CD4-positive, alpha-beta T cell (primary cell): ENCODE measurements at regions not wholly inside any gene's neighbourhood (a gene's known extent, or its start where the extent isn't known, plus 50 kb on each side); places are given as distances from the start of the nearest gene placed in this dataset.

Experiments used
- ATAC-seq: fragments of 200-7000 bp; cut with Tn5 transposase; one replicate; pipeline ENCODE4 v1.10.0; 2022; ENCODE audit warnings: mild to moderate bottlenecking; ENCODE audit not compliant: poor library complexity
- CTCF ChIA-PET: fragments of 350-600 bp; sonication (Branson Sonifier 250); formaldehyde crosslinking; loops from one replicate; lab custom pipeline; 2021; ENCODE audit warnings: antibody characterized with exemption, inconsistent platforms; lab: Charles Lee
- POLR2A ChIA-PET: fragments of 350-600 bp; sonication (Branson Sonifier 250); formaldehyde crosslinking; loops from one replicate; lab custom pipeline; 2021; ENCODE audit warnings: antibody characterized with exemption, inconsistent platforms; lab: Charles Lee
- DNase-seq, 14 experiments: peaks; one replicate each; pipeline ENCODE4 v3.0.0-alpha.2; 2013 to 2020; ENCODE audit warnings: mixed read lengths in 2 of 14
- H3K27ac ChIP-seq, 2 donors: one replicate each; pipeline versions ENCODE4 v1.5.1 to v1.7.0; 2013; ENCODE audit warnings: low read length in 2 of 2, low read depth in 1 of 2, mild to moderate bottlenecking in 1 of 2
- H3K27me3 ChIP-seq, 2 experiments: 1 replicate in 1 of 2; 2 replicates in 1 of 2; pipeline versions ENCODE4 v1.6.1 to v1.7.0; 2013; ENCODE audit warnings: low read length in 2 of 2, control low read depth in 1 of 2, mild to moderate bottlenecking in 1 of 2, moderate library complexity in 1 of 2; ENCODE audit not compliant: insufficient read depth in 2 of 2, control insufficient read depth in 1 of 2
- H3K36me3 ChIP-seq: one replicate; pipeline ENCODE4 v1.6.1; 2013; ENCODE audit warnings: low read length, control low read depth; ENCODE audit not compliant: insufficient read depth
- H3K4me1 ChIP-seq: one replicate; pipeline ENCODE4 v1.6.1; 2013; ENCODE audit warnings: low read length, control low read depth; ENCODE audit not compliant: insufficient read depth
- H3K4me3 ChIP-seq: one replicate; pipeline ENCODE4 v1.5.1; 2013; ENCODE audit warnings: mild to moderate bottlenecking, low read length, moderate library complexity
- H3K9me3 ChIP-seq, 2 experiments: 1 replicate in 1 of 2; 2 replicates in 1 of 2; pipeline versions ENCODE4 v1.6.1 to v1.7.0; 2013; ENCODE audit warnings: low read length in 2 of 2, mild to moderate bottlenecking in 2 of 2, control low read depth in 1 of 2, moderate library complexity in 1 of 2; ENCODE audit not compliant: control insufficient read depth in 1 of 2, insufficient read depth in 1 of 2
- H3K27ac Mint-ChIP-seq: one replicate; pipeline ENCODE4 v1.8.0; 2020; ENCODE audit warnings: mixed read lengths
- H3K27me3 Mint-ChIP-seq: one replicate; pipeline ENCODE4 v1.8.0; 2021; ENCODE audit warnings: mixed read lengths
- H3K36me3 Mint-ChIP-seq: one replicate; pipeline ENCODE4 v1.8.0; 2021; ENCODE audit warnings: low read depth, mixed read lengths
- H3K4me1 Mint-ChIP-seq: one replicate; pipeline ENCODE4 v1.8.0; 2021; ENCODE audit warnings: low read depth, mixed read lengths
- H3K4me3 Mint-ChIP-seq: one replicate; pipeline ENCODE4 v1.8.0; 2020; ENCODE audit warnings: mild to moderate bottlenecking, mixed read lengths
- H3K9me3 Mint-ChIP-seq: one replicate; pipeline ENCODE4 v1.8.0; 2020; ENCODE audit warnings: mixed read lengths
- CTCF ChIP-seq: fragments of 200-600 bp; IDR thresholded peaks from one replicate; pipeline ENCODE4 v1.8.0; 2022; ENCODE audit warnings: antibody characterized with exemption, mild to moderate bottlenecking
- intact Hi-C, 2 experiments: fragments of 100-400 bp; cut with DNase I in 1 of 2; cut with micrococcal nuclease in 1 of 2; formaldehyde crosslinking; loops; one replicate each; pipeline versions ENCODE4 v1.15.1 to v1.9.0; 2023 to 2025; cut with DNase I, micrococcal nuclease

- Mint-ChIP-seq H3K4me1 (peaks cover under 1% of the 10 kb centered on the region), H3K36me3 (no peaks in the 10 kb centered on the region), H3K27me3 (no peaks in the 10 kb centered on the region), H3K4me3 (no peak overlapping the region), H3K9me3 (no peaks in the 10 kb centered on the region), H3K27ac (no peak overlapping the region)
- Histone ChIP-seq H3K27me3 (no peaks in the 10 kb centered on the region), H3K9me3 (no peaks in the 10 kb centered on the region), H3K4me1 (peaks cover 15% of the 10 kb centered on the region), H3K27ac (no peak overlapping the region), H3K4me3 (no peak overlapping the region), H3K36me3 (no peaks in the 10 kb centered on the region)
- intact Hi-C loops = loop anchor here (5.0 to 10.0 kb wide), 5 partner anchors 57 to 675 kb away; partner anchors contain the start of genes ECE1 (in 1 of the 2) and EIF4G3 (in 1 of the 2)
- DNase-seq (no peak), ATAC-seq (no peak)
- CTCF ChIA-PET = no interaction called here
- POLR2A ChIA-PET = interaction anchor here (1.2 kb wide), 1 partner anchor 57 kb away, joined by 3 read pairs; no protein-coding TSS in a partner anchor
- no peak for TF ChIP-seq CTCF
Measured at GRCh38 chr1:21349693-21350092, 59.4 kb upstream of the ECE1 start.

- intact Hi-C loops = loop anchor here (5.0 to 10.0 kb wide), 5 partner anchors 55 to 678 kb away; partner anchors contain the start of genes ECE1 (in 1 of the 2) and EIF4G3 (in 1 of the 2)
- CTCF ChIA-PET = interaction anchor here (1.2 kb wide), 1 partner anchor 92 kb away, joined by 3 read pairs; no protein-coding TSS in a partner anchor
- DNase-seq = no peak
Measured at GRCh38 chr1:21347072-21347581, 56.9 kb upstream of the ECE1 start.

GRCh38 chr1:21346365-21347071 is 56.3 kb upstream of the ECE1 start:
- Histone ChIP-seq H3K9me3 (no peaks in the 10 kb centered on the region), H3K27ac (no peak overlapping the region), H3K4me3 (peak overlapping the region; percentile 91), H3K27me3 (no peaks in the 10 kb centered on the region), H3K4me1 (peaks cover 47% of the 10 kb centered on the region), H3K36me3 (no peaks in the 10 kb centered on the region)
- H3K4me3 Mint-ChIP-seq = no peak overlapping the region
- no peak for TF ChIP-seq CTCF
- peaks cover 4% of the 10 kb centered on the region for H3K36me3 Mint-ChIP-seq
- CTCF ChIA-PET = interaction anchor here (1.7 to 4.0 kb wide), 2 partner anchors 22 to 76 kb away, joined by 6 to 27 read pairs; no protein-coding TSS in a partner anchor
- intact Hi-C loops = loop anchor here (5.0 to 10.0 kb wide), 5 partner anchors 54 to 678 kb away; partner anchors contain the start of genes ECE1 (in 1 of the 2) and EIF4G3 (in 1 of the 2)
- no peaks in the 10 kb centered on the region for H3K27me3 Mint-ChIP-seq
- peaks cover 32% of the 10 kb centered on the region for H3K4me1 Mint-ChIP-seq
- POLR2A ChIA-PET = interaction anchor here (1.4 to 3.9 kb wide), 5 partner anchors 21 to 60 kb away, joined by 6 to 114 read pairs (median 13); partner anchors contain the start of gene ECE1
- H3K27ac Mint-ChIP-seq = no peak overlapping the region
- ATAC-seq = no peak
- H3K9me3 Mint-ChIP-seq = no peaks in the 10 kb centered on the region
- DNase-seq = no peak

More at GRCh38 chr1:21347072-21347581, 56.9 kb upstream of the ECE1 start:
- H3K4me1 ChIP-seq = peaks cover 40% of the 10 kb centered on the region
- Mint-ChIP-seq H3K4me3 (no peak overlapping the region), H3K27ac (no peak overlapping the region), H3K27me3 (no peaks in the 10 kb centered on the region), H3K9me3 (no peaks in the 10 kb centered on the region), H3K36me3 (peaks cover 4% of the 10 kb centered on the region), H3K4me1 (peaks cover 26% of the 10 kb centered on the region)
- no peaks in the 10 kb centered on the region for H3K36me3 ChIP-seq
- H3K4me3 ChIP-seq = no peak overlapping the region
- no peak overlapping the region for H3K27ac ChIP-seq
- no peaks in the 10 kb centered on the region for H3K9me3 ChIP-seq
- no peak for TF ChIP-seq CTCF
- H3K27me3 ChIP-seq = no peaks in the 10 kb centered on the region
- POLR2A ChIA-PET = interaction anchor here (1.4 kb wide), 1 partner anchor 10 kb away, joined by 5 read pairs; no protein-coding TSS in a partner anchor
- ATAC-seq = no peak
